ENCODE measurements at regions not wholly inside any gene's neighbourhood (a gene's known extent, or its start where the extent isn't known, plus 50 kb on each side); places are given as distances from the start of the nearest gene placed in this dataset.

DNA sequence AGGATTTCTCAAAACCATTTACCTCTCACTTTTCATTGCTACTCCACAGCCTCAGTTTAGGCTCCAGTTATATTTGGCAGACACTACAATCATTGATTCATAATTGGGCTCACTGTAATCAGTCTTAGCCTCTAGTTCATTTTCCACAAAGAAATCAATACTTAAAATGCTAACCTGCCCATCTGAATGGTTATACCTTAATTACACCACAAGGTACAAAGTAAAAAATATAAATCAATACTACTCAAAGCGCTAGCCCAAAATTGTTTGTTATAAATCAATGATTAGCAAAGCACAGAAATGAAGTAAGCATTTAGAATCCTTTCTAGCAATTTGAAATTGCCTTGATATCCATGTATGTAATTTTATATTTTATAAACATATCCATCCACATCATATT is 222.6 kb upstream of the NDST3 start:
- DNase-seq (ENCODE audit: low spot score), result no peak
- H3K4me3 Mint-ChIP-seq (ENCODE audit: unreplicated experiment), result no peak overlapping the region
- H3K9me3 Mint-ChIP-seq (ENCODE audit: low read depth), result no peaks in the 10 kb centered on the region
- no peak for TF ChIP-seq CTCF (IDR thresholded peaks at IDR 0.05)
- no peaks in the 10 kb centered on the region for H3K36me3 Mint-ChIP-seq (ENCODE audit: low read depth)
- H3K27ac Mint-ChIP-seq (ENCODE audit: unreplicated experiment), result no peak overlapping the region
- no peaks in the 10 kb centered on the region for H3K27me3 Mint-ChIP-seq (ENCODE audit: low read depth)
- H3K4me1 Mint-ChIP-seq (ENCODE audit: low read depth), result peaks cover 15% of the 10 kb centered on the region

DNA sequence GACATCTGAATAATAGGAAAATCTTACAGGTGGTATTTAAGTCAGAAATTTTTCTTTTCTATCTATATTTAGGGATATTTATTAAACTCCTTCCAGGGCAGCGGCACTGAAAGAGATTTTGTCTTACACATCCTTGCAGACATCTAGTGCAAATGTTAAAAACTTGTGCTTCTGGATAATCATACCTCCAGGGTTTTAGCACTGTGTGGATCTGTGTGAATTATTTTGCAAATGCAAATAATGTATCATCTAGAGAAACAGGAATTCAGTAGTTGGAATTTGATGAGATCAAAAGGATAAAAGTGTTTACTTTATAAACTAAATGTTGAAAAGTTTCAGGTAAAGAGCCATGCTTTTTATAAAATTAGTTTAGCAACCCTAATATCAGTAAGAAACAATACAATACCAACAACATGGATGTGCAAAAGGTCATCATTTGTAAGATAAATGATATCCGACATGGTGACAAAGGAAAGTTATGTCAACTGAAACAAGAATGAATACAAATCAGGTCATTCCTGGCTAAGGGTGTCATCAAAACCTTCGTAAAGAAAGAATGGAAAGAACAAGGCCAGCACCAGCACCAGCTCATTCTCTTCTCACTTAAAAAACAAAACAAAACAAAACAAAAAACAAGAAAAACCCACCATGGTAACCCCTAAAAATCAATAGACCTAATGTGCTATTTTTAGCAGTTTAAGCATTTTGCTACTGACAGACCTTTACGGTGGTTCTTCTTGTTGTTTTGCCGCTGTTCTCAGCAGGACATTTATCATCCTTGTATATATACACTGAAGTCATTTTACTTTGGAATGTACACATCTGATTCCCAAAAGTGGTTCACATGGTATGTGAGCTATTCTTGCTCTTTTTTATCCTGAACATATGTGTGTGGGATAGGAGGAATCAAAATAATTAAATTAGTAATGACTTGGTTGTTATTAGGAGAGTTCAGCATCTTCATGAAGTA is 219.7 kb upstream of the NDST3 start:
- Mint-ChIP-seq H3K9me3 (ENCODE audit: low read depth) (no peaks in the 10 kb centered on the region), H3K27me3 (ENCODE audit: low read depth) (no peaks in the 10 kb centered on the region), H3K36me3 (ENCODE audit: low read depth) (no peaks in the 10 kb centered on the region), H3K27ac (ENCODE audit: unreplicated experiment) (no peak overlapping the region), H3K4me3 (ENCODE audit: unreplicated experiment) (no peak overlapping the region), H3K4me1 (ENCODE audit: low read depth) (peaks cover 19% of the 10 kb centered on the region)
- TF ChIP-seq CTCF (IDR thresholded peaks at IDR 0.05), result no peak
- no peak for DNase-seq (ENCODE audit: low spot score)

- Mint-ChIP-seq H3K4me1 (ENCODE audit: low read depth) (peaks cover 19% of the 10 kb centered on the region), H3K4me3 (ENCODE audit: unreplicated experiment) (no peak overlapping the region), H3K27ac (ENCODE audit: unreplicated experiment) (no peak overlapping the region), H3K36me3 (ENCODE audit: low read depth) (no peaks in the 10 kb centered on the region), H3K9me3 (ENCODE audit: low read depth) (no peaks in the 10 kb centered on the region), H3K27me3 (ENCODE audit: low read depth) (no peaks in the 10 kb centered on the region)
- DNase-seq (ENCODE audit: low spot score), result no peak
- TF ChIP-seq CTCF (IDR thresholded peaks at IDR 0.05), result no peak
Observed at GRCh38 chr4:117817301-117817700, 217.0 kb upstream of the NDST3 start.

DNA sequence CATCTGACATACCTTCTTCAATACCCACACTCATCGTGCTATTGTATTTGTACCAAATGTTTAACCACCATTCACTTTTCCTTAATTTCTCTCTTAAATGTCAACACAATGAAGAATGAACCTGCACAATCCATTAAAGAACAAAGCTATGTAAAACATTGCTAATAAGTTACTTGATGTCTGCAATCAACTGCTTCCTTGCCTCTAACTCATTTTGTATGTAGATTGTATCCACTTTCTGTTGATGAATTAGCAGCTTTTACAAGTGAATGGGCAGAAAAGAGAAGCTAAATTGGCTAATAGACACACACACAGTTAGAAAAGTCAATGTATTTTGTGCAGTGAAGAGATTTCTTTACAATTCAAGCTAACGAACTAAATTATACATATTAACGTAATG is 212.5 kb upstream of the NDST3 start:
- peaks cover 4% of the 10 kb centered on the region for H3K4me1 Mint-ChIP-seq (ENCODE audit: low read depth)
- no peak for DNase-seq (ENCODE audit: low spot score)
- no peaks in the 10 kb centered on the region for H3K9me3 Mint-ChIP-seq (ENCODE audit: low read depth)
- TF ChIP-seq CTCF (IDR thresholded peaks at IDR 0.05), result no peak
- H3K27ac Mint-ChIP-seq (ENCODE audit: unreplicated experiment), result no peak overlapping the region
- no peaks in the 10 kb centered on the region for H3K27me3 Mint-ChIP-seq (ENCODE audit: low read depth)
- no peak overlapping the region for H3K4me3 Mint-ChIP-seq (ENCODE audit: unreplicated experiment)
- no peaks in the 10 kb centered on the region for H3K36me3 Mint-ChIP-seq (ENCODE audit: low read depth)

- no peak for DNase-seq (ENCODE audit: low spot score)
- Mint-ChIP-seq H3K36me3 (ENCODE audit: low read depth) (no peaks in the 10 kb centered on the region), H3K27me3 (ENCODE audit: low read depth) (no peaks in the 10 kb centered on the region), H3K27ac (ENCODE audit: unreplicated experiment) (no peak overlapping the region), H3K4me3 (ENCODE audit: unreplicated experiment) (no peak overlapping the region), H3K4me1 (ENCODE audit: low read depth) (no peaks in the 10 kb centered on the region), H3K9me3 (ENCODE audit: low read depth) (no peaks in the 10 kb centered on the region)
- TF ChIP-seq CTCF (IDR thresholded peaks at IDR 0.05), result no peak
Observed at GRCh38 chr4:117823388-117823787, 210.9 kb upstream of the NDST3 start.
